NCI-H748 treated with DMSO at 0.1 percent for 48 hours (cell line): ENCODE measurements at regions not wholly inside any gene's neighbourhood (a gene's known extent, or its start where the extent isn't known, plus 50 kb on each side); places are given as distances from the start of the nearest gene placed in this dataset.
"Not testable (repeated sequence)": the region's sequence is repeated elsewhere in the genome, so short reads cannot be mapped to it uniquely, and the experiment has no call there.

Experiments used
- DNase-seq: peaks from one replicate; lab custom pipeline; 2025; lab: John Stamatoyannopoulos, UW

- DNase-seq: no peak
These were observed 271.0 kb upstream of the ADRA1B start for GRCh38 chr5:159645179-159645846.

- DNase-seq: no peak
These were observed 265.5 kb upstream of the ADRA1B start for GRCh38 chr5:159650803-159651202.

- no peak for DNase-seq
These were observed 260.4 kb upstream of the ADRA1B start for GRCh38 chr5:159655757-159656409.

- DNase-seq: no peak
These were observed 259.0 kb upstream of the ADRA1B start for GRCh38 chr5:159657298-159657697.

- DNase-seq: no peak
These were observed 258.5 kb upstream of the ADRA1B start for GRCh38 chr5:159657771-159658170.

GRCh38 chr5:159658266-159658925 lies 257.9 kb upstream of the ADRA1B start:
- no peak for DNase-seq

GRCh38 chr5:159660401-159660800 lies 255.9 kb upstream of the ADRA1B start:
- DNase-seq: no peak

- DNase-seq: no peak
These were observed 252.3 kb upstream of the ADRA1B start for GRCh38 chr5:159663986-159664385.

- no peak for DNase-seq
These were observed 249.0 kb upstream of the ADRA1B start for GRCh38 chr5:159667286-159667685.

GRCh38 chr5:159668556-159668955 lies 247.7 kb upstream of the ADRA1B start:
- DNase-seq: no peak

- DNase-seq: no peak
These were observed 246.7 kb upstream of the ADRA1B start for GRCh38 chr5:159669559-159669958.

- no peak for DNase-seq
These were observed 244.4 kb upstream of the ADRA1B start for GRCh38 chr5:159671886-159672285.

GRCh38 chr5:159673538-159673937 lies 242.7 kb upstream of the ADRA1B start:
- no peak for DNase-seq

GRCh38 chr5:159678657-159679392 lies 237.5 kb upstream of the ADRA1B start:
- DNase-seq: no peak

GRCh38 chr5:159680095-159680494 lies 236.2 kb upstream of the ADRA1B start:
- DNase-seq: no peak

- no peak for DNase-seq
These were observed 234.6 kb upstream of the ADRA1B start for GRCh38 chr5:159681661-159682060.

- no peak for DNase-seq
These were observed 233.7 kb upstream of the ADRA1B start for GRCh38 chr5:159682623-159683022.

GRCh38 chr5:159687892-159688291 lies 228.4 kb upstream of the ADRA1B start:
- DNase-seq: not testable (repeated sequence)

- DNase-seq: no peak
These were observed 220.5 kb upstream of the ADRA1B start for GRCh38 chr5:159695741-159696294.

GRCh38 chr5:159697530-159697929 lies 218.8 kb upstream of the ADRA1B start:
- DNase-seq: no peak

- no peak for DNase-seq
These were observed 218.0 kb upstream of the ADRA1B start for GRCh38 chr5:159698322-159698721.

- DNase-seq: no peak
These were observed 216.3 kb upstream of the ADRA1B start for GRCh38 chr5:159700016-159700415.
